ENCODE measurements at regions not wholly inside any gene's neighbourhood (a gene's known extent, or its start where the extent isn't known, plus 50 kb on each side); places are given as distances from the start of the nearest gene placed in this dataset.

DNA sequence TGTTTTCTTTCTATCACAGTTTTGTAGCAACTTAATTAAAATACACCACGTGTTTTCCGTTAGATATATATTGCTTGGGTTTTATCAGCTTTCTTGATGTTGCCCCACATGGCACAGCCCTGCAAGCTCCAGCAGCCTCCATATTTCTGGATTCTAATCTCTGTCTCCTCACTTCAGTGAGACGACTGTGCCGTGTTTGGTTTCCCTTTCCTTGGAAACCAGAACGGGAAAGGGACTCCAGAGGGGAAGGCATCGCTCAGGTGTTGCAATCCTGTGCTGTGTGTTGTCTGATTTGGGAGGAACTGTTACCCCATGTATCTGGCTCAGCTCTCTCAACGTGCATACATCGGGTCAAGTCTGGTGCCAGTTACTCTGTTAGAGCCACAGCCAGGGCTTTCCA lies 464.2 kb upstream of the B3GAT1 start:
- Histone ChIP-seq H3K27ac (no peak overlapping the region), H3K36me3 (no peaks in the 10 kb centered on the region), H3K4me1 (no peaks in the 10 kb centered on the region), H3K27me3 (no peaks in the 10 kb centered on the region), H3K4me3 (no peak overlapping the region), H3K9me3 (no peaks in the 10 kb centered on the region)
- no peak for ATAC-seq
- no peak for DNase-seq
- in situ Hi-C loops (cut with MboI; ENCODE audit: low sequenced_read_pairs in 4 of 4) (no loop called here), intact Hi-C loops (cut with DNase I; ENCODE audit: low total_unique reads) (no loop called here)
- TF ChIP-seq, protein P1, sequence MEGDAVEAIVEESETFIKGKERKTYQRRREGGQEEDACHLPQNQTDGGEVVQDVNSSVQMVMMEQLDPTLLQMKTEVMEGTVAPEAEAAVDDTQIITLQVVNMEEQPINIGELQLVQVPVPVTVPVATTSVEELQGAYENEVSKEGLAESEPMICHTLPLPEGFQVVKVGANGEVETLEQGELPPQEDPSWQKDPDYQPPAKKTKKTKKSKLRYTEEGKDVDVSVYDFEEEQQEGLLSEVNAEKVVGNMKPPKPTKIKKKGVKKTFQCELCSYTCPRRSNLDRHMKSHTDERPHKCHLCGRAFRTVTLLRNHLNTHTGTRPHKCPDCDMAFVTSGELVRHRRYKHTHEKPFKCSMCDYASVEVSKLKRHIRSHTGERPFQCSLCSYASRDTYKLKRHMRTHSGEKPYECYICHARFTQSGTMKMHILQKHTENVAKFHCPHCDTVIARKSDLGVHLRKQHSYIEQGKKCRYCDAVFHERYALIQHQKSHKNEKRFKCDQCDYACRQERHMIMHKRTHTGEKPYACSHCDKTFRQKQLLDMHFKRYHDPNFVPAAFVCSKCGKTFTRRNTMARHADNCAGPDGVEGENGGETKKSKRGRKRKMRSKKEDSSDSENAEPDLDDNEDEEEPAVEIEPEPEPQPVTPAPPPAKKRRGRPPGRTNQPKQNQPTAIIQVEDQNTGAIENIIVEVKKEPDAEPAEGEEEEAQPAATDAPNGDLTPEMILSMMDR (IDR thresholded peaks at IDR 0.05 in 4 of 5, conservative IDR thresholded peaks at IDR 0.05 in 1 of 5) = no peak
- TF ChIP-seq POLR2A (IDR thresholded peaks at IDR 0.05) = no peak

DNA sequence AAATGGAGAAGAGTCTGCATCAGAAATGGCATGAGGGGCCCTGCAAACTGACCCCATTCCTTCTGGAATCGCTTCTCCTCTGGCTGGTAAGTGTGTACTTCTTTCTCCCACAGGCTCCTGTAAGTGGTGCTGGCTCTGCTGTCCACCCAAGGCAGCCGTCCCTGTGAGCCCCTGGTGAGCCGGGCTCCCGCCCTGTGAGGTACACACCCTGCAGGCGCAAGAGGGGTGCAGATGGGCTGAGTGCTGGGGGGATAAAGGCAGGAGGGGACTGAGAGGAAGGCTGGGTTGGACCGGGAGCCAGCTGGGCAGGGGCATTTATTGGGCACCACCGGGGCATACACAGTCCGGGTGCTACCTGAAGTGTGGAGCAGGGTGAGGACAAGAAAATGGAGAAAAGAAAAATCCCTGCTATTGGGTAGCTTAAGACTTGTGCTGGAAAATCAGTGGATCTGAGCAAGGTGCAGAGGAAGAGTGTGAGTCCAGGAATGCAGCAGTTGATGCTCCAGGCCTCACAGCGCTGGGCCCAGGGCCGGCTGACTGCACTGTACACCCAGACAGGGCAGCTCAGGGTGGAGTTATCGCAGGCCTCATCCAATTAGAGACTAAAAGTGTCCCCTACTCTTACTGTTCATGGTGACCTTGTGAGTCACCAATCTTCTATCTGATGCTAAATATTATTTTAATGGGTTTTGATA lies 455.1 kb upstream of the B3GAT1 start:
- Histone ChIP-seq H3K9me3 (no peaks in the 10 kb centered on the region), H3K27me3 (no peaks in the 10 kb centered on the region), H3K4me1 (no peaks in the 10 kb centered on the region), H3K27ac (no peak overlapping the region), H3K4me3 (no peak overlapping the region), H3K36me3 (no peaks in the 10 kb centered on the region)
- TF ChIP-seq POLR2A (IDR thresholded peaks at IDR 0.05) = no peak
- TF ChIP-seq, protein P1 (IDR thresholded peaks at IDR 0.05 in 4 of 5, conservative IDR thresholded peaks at IDR 0.05 in 1 of 5) = no peak
- in situ Hi-C loops (cut with MboI; ENCODE audit: low sequenced_read_pairs in 4 of 4) (no loop called here), intact Hi-C loops (cut with DNase I; ENCODE audit: low total_unique reads) (no loop called here)
- ATAC-seq (no peak), DNase-seq (no peak)

- no peak for TF ChIP-seq POLR2A (IDR thresholded peaks at IDR 0.05)
- TF ChIP-seq, protein P1 (IDR thresholded peaks at IDR 0.05 in 4 of 5, conservative IDR thresholded peaks at IDR 0.05 in 1 of 5) = no peak
- no peaks in the 10 kb centered on the region for H3K9me3 ChIP-seq
- no peak for ATAC-seq
- no peak overlapping the region for H3K27ac ChIP-seq
- no peak for DNase-seq
- intact Hi-C loops (cut with DNase I; ENCODE audit: low total_unique reads) (no loop called here), in situ Hi-C loops (cut with MboI; ENCODE audit: low sequenced_read_pairs in 4 of 4) (no loop called here)
- H3K36me3 ChIP-seq = no peaks in the 10 kb centered on the region
- no peak overlapping the region for H3K4me3 ChIP-seq
- no peaks in the 10 kb centered on the region for H3K27me3 ChIP-seq
- H3K4me1 ChIP-seq = no peaks in the 10 kb centered on the region
Observed at GRCh38 chr11:134866215-134866614, 454.2 kb upstream of the B3GAT1 start.

DNA sequence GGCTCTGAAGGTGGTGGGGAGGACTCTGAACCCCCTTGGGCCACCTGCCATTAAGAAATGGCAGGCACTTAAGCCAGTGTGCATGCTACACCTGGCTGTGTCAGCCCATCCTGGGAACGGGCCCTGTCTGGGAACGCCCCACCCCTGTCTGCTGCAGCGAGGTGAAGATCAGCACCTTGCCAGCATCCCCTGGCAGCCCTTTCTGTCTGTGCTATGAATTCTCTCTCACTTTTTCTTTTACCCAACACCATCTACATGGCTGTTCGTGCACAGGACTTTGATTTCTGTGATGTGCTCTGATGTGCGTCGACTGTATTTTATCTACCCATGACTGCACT lies 452.9 kb upstream of the B3GAT1 start:
- Histone ChIP-seq H3K4me1 (no peaks in the 10 kb centered on the region), H3K4me3 (no peak overlapping the region), H3K27ac (no peak overlapping the region), H3K36me3 (no peaks in the 10 kb centered on the region), H3K27me3 (peaks cover 0 to 4% (median 0%) of the 10 kb centered on the region in 3 donors), H3K9me3 (no peaks in the 10 kb centered on the region)
- DNase-seq (no peak), ATAC-seq (no peak)
- intact Hi-C loops (cut with DNase I; ENCODE audit: low total_unique reads) = no loop called here
- TF ChIP-seq POLR2A (IDR thresholded peaks at IDR 0.05) = no peak
- TF ChIP-seq, protein P1 (IDR thresholded peaks at IDR 0.05 in 4 of 5, conservative IDR thresholded peaks at IDR 0.05 in 1 of 5) = no peak
- in situ Hi-C loops (cut with MboI; ENCODE audit: low sequenced_read_pairs in 4 of 4) = no loop called here
